GM19395 (cell line): ENCODE measurements at regions not wholly inside any gene's neighbourhood (a gene's known extent, or its start where the extent isn't known, plus 50 kb on each side); places are given as distances from the start of the nearest gene placed in this dataset.
A peak's percentile ranks its signal among the peaks of the same experiment; 100 is the strongest.
"Not testable (repeated sequence)": the region's sequence is repeated elsewhere in the genome, so short reads cannot be mapped to it uniquely, and the experiment has no call there.

Experiments used
- ATAC-seq: cut with Tn5 transposase; IDR thresholded peaks from one replicate; pipeline ENCODE4 v1.9.1; 2021; ENCODE audit warnings: mild to moderate bottlenecking, moderate library complexity; ENCODE audit not compliant: unreplicated experiment

GRCh38 chr14:48628870-48629269 is 953.5 kb upstream of the MDGA2 start:
- peak; percentile 58 for ATAC-seq

GRCh38 chr14:48622980-48623379 is 947.6 kb upstream of the MDGA2 start:
- no peak for ATAC-seq

- no peak for ATAC-seq
Observed at GRCh38 chr14:48618057-48618456, 942.7 kb upstream of the MDGA2 start.

- ATAC-seq, result no peak
Observed at GRCh38 chr14:48616931-48617330, 941.5 kb upstream of the MDGA2 start.

GRCh38 chr14:48615618-48616017 is 940.2 kb upstream of the MDGA2 start:
- no peak for ATAC-seq

GRCh38 chr14:48614003-48614402 is 938.6 kb upstream of the MDGA2 start:
- no peak for ATAC-seq

- ATAC-seq, result not testable (repeated sequence)
Observed at GRCh38 chr14:48606960-48607359, 931.6 kb upstream of the MDGA2 start.

- no peak for ATAC-seq
Observed at GRCh38 chr14:48598458-48598857, 923.1 kb upstream of the MDGA2 start.

- no peak for ATAC-seq
Observed at GRCh38 chr14:48586099-48586498, 910.7 kb upstream of the MDGA2 start.

- ATAC-seq, result peak; percentile 86
Observed at GRCh38 chr14:48584031-48584430, 908.6 kb upstream of the MDGA2 start.

- peak; percentile 40 for ATAC-seq
Observed at GRCh38 chr14:48582938-48583337, 907.5 kb upstream of the MDGA2 start.

- ATAC-seq, result no peak
Observed at GRCh38 chr14:48580692-48581091, 905.3 kb upstream of the MDGA2 start.

- ATAC-seq, result no peak
Observed at GRCh38 chr14:48575772-48576171, 900.4 kb upstream of the MDGA2 start.

- ATAC-seq, result no peak
Observed at GRCh38 chr14:48568688-48569087, 893.3 kb upstream of the MDGA2 start.

GRCh38 chr14:48568252-48568651 is 892.8 kb upstream of the MDGA2 start:
- ATAC-seq, result no peak

- no peak for ATAC-seq
Observed at GRCh38 chr14:48563489-48563888, 888.1 kb upstream of the MDGA2 start.

- not testable (repeated sequence) for ATAC-seq
Observed at GRCh38 chr14:48561438-48561837, 886.0 kb upstream of the MDGA2 start.

- no peak for ATAC-seq
Observed at GRCh38 chr14:48560421-48560820, 885.0 kb upstream of the MDGA2 start.

GRCh38 chr14:48553443-48553842 is 878.0 kb upstream of the MDGA2 start:
- ATAC-seq, result no peak

- peak; percentile 95 for ATAC-seq
Observed at GRCh38 chr14:48546996-48547395, 871.6 kb upstream of the MDGA2 start.

GRCh38 chr14:48537600-48537999 is 862.2 kb upstream of the MDGA2 start:
- no peak for ATAC-seq

GRCh38 chr14:48536318-48536717 is 860.9 kb upstream of the MDGA2 start:
- no peak for ATAC-seq

- ATAC-seq, result no peak
Observed at GRCh38 chr14:48527832-48528231, 852.4 kb upstream of the MDGA2 start.

- ATAC-seq, result no peak
Observed at GRCh38 chr14:48526307-48526706, 850.9 kb upstream of the MDGA2 start.
